ENCODE measurements at regions not wholly inside any gene's neighbourhood (a gene's known extent, or its start where the extent isn't known, plus 50 kb on each side); places are given as distances from the start of the nearest gene placed in this dataset.

DNA sequence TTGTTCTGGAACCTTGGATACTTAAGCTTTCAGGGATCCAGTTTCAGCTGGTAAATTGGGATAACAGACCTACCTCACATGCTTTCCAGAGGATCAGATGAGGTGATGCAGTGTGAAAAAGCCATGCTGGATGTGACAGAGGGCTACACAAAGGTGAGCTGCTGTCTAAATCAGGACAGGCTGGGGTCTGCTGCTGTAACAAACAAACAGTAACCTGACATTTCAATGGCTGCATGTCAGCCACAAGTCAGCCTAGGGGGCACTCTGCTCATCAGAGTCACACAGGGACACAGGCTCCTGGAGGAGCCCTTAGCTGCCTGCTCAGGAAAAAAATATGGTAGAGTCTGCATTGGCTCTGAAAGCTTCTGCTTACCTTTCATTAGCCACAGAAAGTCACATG, 66.7 kb upstream of the EGFLAM start:
- TF ChIP-seq EZH2 (IDR thresholded peaks at IDR 0.05), result no peak
- TF ChIP-seq ZNF274 (IDR thresholded peaks at IDR 0.05; ENCODE audit: low read depth, low read length), result no peak
- no peak for TF ChIP-seq ELF1 (IDR thresholded peaks at IDR 0.05; ENCODE audit: borderline replicate concordance, low read depth)
- no peak for TF ChIP-seq TCF7L2 (IDR thresholded peaks at IDR 0.05; ENCODE audit: borderline replicate concordance, extremely low read depth, insufficient read depth, insufficient read length)
- TF ChIP-seq REST (IDR thresholded peaks at IDR 0.05; ENCODE audit: low read depth), result no peak
- TF ChIP-seq CEBPB (IDR thresholded peaks at IDR 0.05; ENCODE audit: low read depth), result no peak
- TF ChIP-seq MAX (IDR thresholded peaks at IDR 0.05), result no peak
- TF ChIP-seq ZFX (IDR thresholded peaks at IDR 0.05), result no peak
- no peak for TF ChIP-seq SRF (IDR thresholded peaks at IDR 0.05; ENCODE audit: low read depth)
- no peak for TF ChIP-seq SP1 (IDR thresholded peaks at IDR 0.05; ENCODE audit: low read depth)
- TF ChIP-seq, protein P1, sequence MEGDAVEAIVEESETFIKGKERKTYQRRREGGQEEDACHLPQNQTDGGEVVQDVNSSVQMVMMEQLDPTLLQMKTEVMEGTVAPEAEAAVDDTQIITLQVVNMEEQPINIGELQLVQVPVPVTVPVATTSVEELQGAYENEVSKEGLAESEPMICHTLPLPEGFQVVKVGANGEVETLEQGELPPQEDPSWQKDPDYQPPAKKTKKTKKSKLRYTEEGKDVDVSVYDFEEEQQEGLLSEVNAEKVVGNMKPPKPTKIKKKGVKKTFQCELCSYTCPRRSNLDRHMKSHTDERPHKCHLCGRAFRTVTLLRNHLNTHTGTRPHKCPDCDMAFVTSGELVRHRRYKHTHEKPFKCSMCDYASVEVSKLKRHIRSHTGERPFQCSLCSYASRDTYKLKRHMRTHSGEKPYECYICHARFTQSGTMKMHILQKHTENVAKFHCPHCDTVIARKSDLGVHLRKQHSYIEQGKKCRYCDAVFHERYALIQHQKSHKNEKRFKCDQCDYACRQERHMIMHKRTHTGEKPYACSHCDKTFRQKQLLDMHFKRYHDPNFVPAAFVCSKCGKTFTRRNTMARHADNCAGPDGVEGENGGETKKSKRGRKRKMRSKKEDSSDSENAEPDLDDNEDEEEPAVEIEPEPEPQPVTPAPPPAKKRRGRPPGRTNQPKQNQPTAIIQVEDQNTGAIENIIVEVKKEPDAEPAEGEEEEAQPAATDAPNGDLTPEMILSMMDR (IDR thresholded peaks at IDR 0.05 in 2 of 3, conservative IDR thresholded peaks at IDR 0.05 in 1 of 3; ENCODE audit: borderline replicate concordance in 1 of 3, insufficient read depth in 1 of 3, low read depth in 2 of 3, low read length in 2 of 3), result no peak
- TF ChIP-seq POLR2AphosphoS5 (IDR thresholded peaks at IDR 0.05; ENCODE audit: low read depth, low read length), result no peak
- TF ChIP-seq RAD21 (IDR thresholded peaks at IDR 0.05; ENCODE audit: low read depth), result no peak
- TF ChIP-seq POLR2A (IDR thresholded peaks at IDR 0.05; ENCODE audit: borderline replicate concordance, extremely low read depth, insufficient read depth, insufficient read length), result no peak
- TF ChIP-seq JUND (IDR thresholded peaks at IDR 0.05), result no peak
- TF ChIP-seq SIN3A (IDR thresholded peaks at IDR 0.05; ENCODE audit: low read depth), result no peak
- no peaks in the 10 kb centered on the region for H3K9me3 ChIP-seq (ENCODE audit: control insufficient read depth in 1 of 2, insufficient read depth in 1 of 2, low read depth in 1 of 2, low read length in 2 of 2)
- CTCF ChIA-PET, result interaction anchor here (0.6 to 3.6 kb wide), 4 partner anchors 355 to 1457 kb away, joined by 3 to 20 read pairs (median 6); no protein-coding TSS in a partner anchor
- no peaks in the 10 kb centered on the region for H3K36me3 ChIP-seq (ENCODE audit: control insufficient read depth in 1 of 2, insufficient read depth in 2 of 2, low read length in 2 of 2)
- no peaks in the 10 kb centered on the region for H3K9me2 ChIP-seq (ENCODE audit: insufficient read depth)
- no peak overlapping the region for H2AFZ ChIP-seq (ENCODE audit: low read depth, low read length, poor library complexity, severe bottlenecking)
- peaks cover 7% of the 10 kb centered on the region; the same call in 1 of the 2 replicates for H3K27me3 ChIP-seq (ENCODE audit: insufficient read depth, low read length)
- H3K27ac ChIP-seq (ENCODE audit: low read depth, low read length), result no peak overlapping the region
- RAD21 ChIA-PET (ENCODE audit: low non-redundant PET in 1 of 2, low total read pairs in 2 of 2, uncharacterized antibody in 2 of 2, unreplicated experiment in 2 of 2), result no interaction called here
- no peaks in the 10 kb centered on the region for H3K79me2 ChIP-seq (ENCODE audit: insufficient read depth, low read length)
- H3K4me2 ChIP-seq (ENCODE audit: low read length), result no peak overlapping the region
- no peak overlapping the region for H3K9ac ChIP-seq (ENCODE audit: low read length)
- no peaks in the 10 kb centered on the region for H3K4me1 ChIP-seq (ENCODE audit: control insufficient read depth in 1 of 2, insufficient read depth in 2 of 2, low read length in 2 of 2)
- BruUV-seq (replicated peaks), result no TSS peak
- intact Hi-C loops (cut with micrococcal nuclease), result loop anchor here (5.0 kb wide), 3 partner anchors 469 to 1459 kb away; no protein-coding TSS in a partner anchor
- H4K20me1 ChIP-seq (ENCODE audit: insufficient read depth), result no peaks in the 10 kb centered on the region
- H3K4me3 ChIP-seq (replicated peaks in 1 of 2; ENCODE audit: low read depth in 1 of 2, low read length in 2 of 2), result no peak overlapping the region
- ATAC-seq (no peak), DNase-seq (ENCODE audit: low read depth, low spot score) (no peak)
- POLR2A ChIA-PET, result no interaction called here
